CD4-positive, alpha-beta T cell (primary cell): ENCODE measurements at regions not wholly inside any gene's neighbourhood (a gene's known extent, or its start where the extent isn't known, plus 50 kb on each side); places are given as distances from the start of the nearest gene placed in this dataset.

Experiments used
- ATAC-seq: fragments of 200-7000 bp; cut with Tn5 transposase; one replicate; pipeline ENCODE4 v1.10.0; 2022; ENCODE audit warnings: mild to moderate bottlenecking; ENCODE audit not compliant: poor library complexity
- CTCF ChIA-PET: fragments of 350-600 bp; sonication (Branson Sonifier 250); formaldehyde crosslinking; loops from one replicate; lab custom pipeline; 2021; ENCODE audit warnings: antibody characterized with exemption, inconsistent platforms; lab: Charles Lee
- POLR2A ChIA-PET: fragments of 350-600 bp; sonication (Branson Sonifier 250); formaldehyde crosslinking; loops from one replicate; lab custom pipeline; 2021; ENCODE audit warnings: antibody characterized with exemption, inconsistent platforms; lab: Charles Lee
- DNase-seq, 14 experiments: peaks; one replicate each; pipeline ENCODE4 v3.0.0-alpha.2; 2013 to 2020; ENCODE audit warnings: mixed read lengths in 2 of 14
- H3K27ac ChIP-seq, 2 donors: one replicate each; pipeline versions ENCODE4 v1.5.1 to v1.7.0; 2013; ENCODE audit warnings: low read length in 2 of 2, low read depth in 1 of 2, mild to moderate bottlenecking in 1 of 2
- H3K27me3 ChIP-seq, 2 experiments: 1 replicate in 1 of 2; 2 replicates in 1 of 2; pipeline versions ENCODE4 v1.6.1 to v1.7.0; 2013; ENCODE audit warnings: low read length in 2 of 2, control low read depth in 1 of 2, mild to moderate bottlenecking in 1 of 2, moderate library complexity in 1 of 2; ENCODE audit not compliant: insufficient read depth in 2 of 2, control insufficient read depth in 1 of 2
- H3K36me3 ChIP-seq: one replicate; pipeline ENCODE4 v1.6.1; 2013; ENCODE audit warnings: low read length, control low read depth; ENCODE audit not compliant: insufficient read depth
- H3K4me1 ChIP-seq: one replicate; pipeline ENCODE4 v1.6.1; 2013; ENCODE audit warnings: low read length, control low read depth; ENCODE audit not compliant: insufficient read depth
- H3K4me3 ChIP-seq: one replicate; pipeline ENCODE4 v1.5.1; 2013; ENCODE audit warnings: mild to moderate bottlenecking, low read length, moderate library complexity
- H3K9me3 ChIP-seq, 2 experiments: 1 replicate in 1 of 2; 2 replicates in 1 of 2; pipeline versions ENCODE4 v1.6.1 to v1.7.0; 2013; ENCODE audit warnings: low read length in 2 of 2, mild to moderate bottlenecking in 2 of 2, control low read depth in 1 of 2, moderate library complexity in 1 of 2; ENCODE audit not compliant: control insufficient read depth in 1 of 2, insufficient read depth in 1 of 2
- H3K27ac Mint-ChIP-seq: one replicate; pipeline ENCODE4 v1.8.0; 2020; ENCODE audit warnings: mixed read lengths
- H3K27me3 Mint-ChIP-seq: one replicate; pipeline ENCODE4 v1.8.0; 2021; ENCODE audit warnings: mixed read lengths
- H3K36me3 Mint-ChIP-seq: one replicate; pipeline ENCODE4 v1.8.0; 2021; ENCODE audit warnings: low read depth, mixed read lengths
- H3K4me1 Mint-ChIP-seq: one replicate; pipeline ENCODE4 v1.8.0; 2021; ENCODE audit warnings: low read depth, mixed read lengths
- H3K4me3 Mint-ChIP-seq: one replicate; pipeline ENCODE4 v1.8.0; 2020; ENCODE audit warnings: mild to moderate bottlenecking, mixed read lengths
- H3K9me3 Mint-ChIP-seq: one replicate; pipeline ENCODE4 v1.8.0; 2020; ENCODE audit warnings: mixed read lengths
- CTCF ChIP-seq: fragments of 200-600 bp; IDR thresholded peaks from one replicate; pipeline ENCODE4 v1.8.0; 2022; ENCODE audit warnings: antibody characterized with exemption, mild to moderate bottlenecking
- intact Hi-C, 2 experiments: fragments of 100-400 bp; cut with DNase I in 1 of 2; cut with micrococcal nuclease in 1 of 2; formaldehyde crosslinking; loops; one replicate each; pipeline versions ENCODE4 v1.15.1 to v1.9.0; 2023 to 2025; cut with DNase I, micrococcal nuclease

DNA sequence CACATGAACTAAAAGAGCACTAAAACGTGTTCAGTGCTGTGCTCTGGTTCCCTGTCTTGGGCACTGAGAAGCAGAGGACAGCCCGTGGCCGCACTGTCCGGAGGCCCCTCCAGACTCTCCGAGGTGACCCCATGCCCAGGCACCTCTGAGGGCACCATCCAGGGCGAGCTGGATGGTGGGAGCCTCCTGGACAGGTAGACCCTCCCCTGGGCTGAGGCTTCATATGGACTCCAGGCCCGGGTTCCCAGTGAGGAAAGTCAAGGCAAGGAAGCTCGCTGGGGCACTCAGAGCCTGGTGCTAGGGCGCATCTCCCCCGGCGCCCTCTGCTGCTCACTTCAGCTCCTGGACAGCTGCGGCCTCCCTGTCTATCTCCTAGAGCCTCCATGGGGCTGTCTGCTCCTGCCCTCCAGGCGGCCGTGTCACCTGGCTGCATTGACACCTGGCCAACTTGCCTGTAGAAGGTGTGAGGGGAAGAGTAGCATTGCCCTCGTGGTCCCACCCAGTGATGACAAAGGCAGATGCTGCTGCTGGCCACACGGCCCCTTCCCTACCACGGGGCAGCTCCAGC, 178.2 kb upstream of the IRX1 start:
- H3K27me3 Mint-ChIP-seq: no peaks in the 10 kb centered on the region

GRCh38 chr5:3414371-3414770, 181.3 kb upstream of the IRX1 start:
- Histone ChIP-seq H3K36me3 (no peaks in the 10 kb centered on the region), H3K27ac (no peak overlapping the region), H3K9me3 (peaks cover 0 to 32% of the 10 kb centered on the region in 2 experiments), H3K4me3 (no peak overlapping the region), H3K27me3 (no peaks in the 10 kb centered on the region), H3K4me1 (no peaks in the 10 kb centered on the region)
- Mint-ChIP-seq H3K9me3 (peaks cover 14% of the 10 kb centered on the region), H3K4me3 (no peak overlapping the region), H3K36me3 (no peaks in the 10 kb centered on the region), H3K27ac (no peak overlapping the region), H3K4me1 (no peaks in the 10 kb centered on the region), H3K27me3 (no peaks in the 10 kb centered on the region)
- TF ChIP-seq CTCF: no peak
- no peak for DNase-seq
- intact Hi-C loops: no loop called here
- CTCF ChIA-PET: no interaction called here
- ATAC-seq: no peak
- POLR2A ChIA-PET: no interaction called here

More for the DNA sequence above, 178.2 kb upstream of the IRX1 start:
- ChIA-PET POLR2A (no interaction called here), CTCF (no interaction called here)
- Histone ChIP-seq H3K9me3 (peaks cover 0 to 49% of the 10 kb centered on the region in 2 experiments), H3K27ac (no peak overlapping the region), H3K27me3 (no peaks in the 10 kb centered on the region), H3K4me1 (no peaks in the 10 kb centered on the region), H3K36me3 (no peaks in the 10 kb centered on the region), H3K4me3 (no peak overlapping the region)
- DNase-seq (no peak), ATAC-seq (no peak)
- no peaks in the 10 kb centered on the region for H3K36me3 Mint-ChIP-seq
- TF ChIP-seq CTCF: no peak
- intact Hi-C loops: no loop called here
- H3K4me1 Mint-ChIP-seq: no peaks in the 10 kb centered on the region
- no peak overlapping the region for H3K4me3 Mint-ChIP-seq
- H3K27ac Mint-ChIP-seq: no peak overlapping the region
- peaks cover 5% of the 10 kb centered on the region for H3K9me3 Mint-ChIP-seq

DNA sequence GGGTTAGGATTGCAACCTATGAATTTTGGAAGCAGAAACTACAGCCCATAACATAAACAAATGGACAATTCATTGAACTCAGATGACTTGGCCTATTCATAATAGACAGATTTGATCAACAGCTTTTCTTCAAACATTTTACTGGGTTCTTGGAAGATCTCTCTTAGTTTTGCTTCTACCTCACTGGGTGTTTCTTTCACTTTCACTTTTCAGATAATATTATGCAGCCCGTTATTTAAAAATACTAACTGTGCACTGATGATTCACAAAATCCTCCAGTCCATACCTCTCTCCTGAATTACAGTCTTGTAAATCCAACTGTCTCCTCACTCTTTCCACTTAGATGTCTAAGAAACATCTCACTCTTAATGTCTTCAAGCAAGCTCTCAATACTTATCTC, 183.5 kb upstream of the IRX1 start:
- intact Hi-C loops: no loop called here

More for the DNA sequence above, 183.5 kb upstream of the IRX1 start:
- Histone ChIP-seq H3K4me3 (no peak overlapping the region), H3K27ac (no peak overlapping the region), H3K27me3 (no peaks in the 10 kb centered on the region), H3K4me1 (no peaks in the 10 kb centered on the region), H3K36me3 (no peaks in the 10 kb centered on the region), H3K9me3 (peaks cover 0 to 18% of the 10 kb centered on the region in 2 experiments)
- ATAC-seq: no peak
- DNase-seq: no peak
- no peak for TF ChIP-seq CTCF
- Mint-ChIP-seq H3K27me3 (no peaks in the 10 kb centered on the region), H3K27ac (no peak overlapping the region), H3K4me1 (no peaks in the 10 kb centered on the region), H3K9me3 (peaks cover 15% of the 10 kb centered on the region), H3K36me3 (no peaks in the 10 kb centered on the region), H3K4me3 (no peak overlapping the region)
- CTCF ChIA-PET: no interaction called here
- POLR2A ChIA-PET: no interaction called here
